ENCODE measurements at regions not wholly inside any gene's neighbourhood (a gene's known extent, or its start where the extent isn't known, plus 50 kb on each side); places are given as distances from the start of the nearest gene placed in this dataset.

DNA sequence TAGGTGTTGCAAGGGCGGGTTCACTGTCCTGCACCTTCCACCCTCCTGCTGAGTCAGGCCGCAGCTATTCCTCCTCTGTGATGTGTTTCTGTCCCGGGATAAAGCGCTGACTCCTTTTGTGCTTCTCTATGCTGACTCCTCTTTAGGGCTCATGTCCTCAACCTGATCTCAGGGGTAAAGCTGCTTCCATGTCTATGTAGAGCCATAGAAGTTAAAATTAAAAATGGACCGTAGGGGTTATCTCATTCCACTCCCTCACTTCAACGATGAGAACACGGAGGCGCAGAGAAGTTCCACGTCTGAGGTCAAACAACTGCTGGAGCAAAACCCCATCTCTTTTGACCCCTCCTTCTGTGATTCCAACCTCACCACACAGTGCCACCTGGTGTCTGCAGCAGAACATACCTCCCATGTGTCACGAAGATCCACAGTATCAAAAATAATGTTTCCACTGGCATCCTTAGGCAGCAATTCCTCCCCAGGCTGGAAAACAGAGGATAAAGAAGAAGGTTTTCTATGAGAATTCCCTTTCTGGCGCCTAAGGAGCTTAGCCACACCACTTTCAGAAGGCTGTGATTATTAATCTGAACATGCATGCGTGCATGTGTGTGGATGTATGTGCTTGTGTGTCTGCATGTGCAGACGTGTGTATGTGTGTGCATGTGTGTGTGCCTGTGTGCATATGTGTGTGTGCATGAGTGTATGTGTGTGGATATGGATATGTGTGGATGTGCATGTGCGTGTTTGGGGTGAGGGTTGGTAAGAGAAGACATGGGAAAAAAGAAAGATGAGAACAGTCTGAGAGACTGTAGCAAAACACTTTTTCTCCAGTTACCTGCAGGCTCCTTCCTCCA lies 81.2 kb upstream of the UCN3 start:
- TF ChIP-seq, protein P1, sequence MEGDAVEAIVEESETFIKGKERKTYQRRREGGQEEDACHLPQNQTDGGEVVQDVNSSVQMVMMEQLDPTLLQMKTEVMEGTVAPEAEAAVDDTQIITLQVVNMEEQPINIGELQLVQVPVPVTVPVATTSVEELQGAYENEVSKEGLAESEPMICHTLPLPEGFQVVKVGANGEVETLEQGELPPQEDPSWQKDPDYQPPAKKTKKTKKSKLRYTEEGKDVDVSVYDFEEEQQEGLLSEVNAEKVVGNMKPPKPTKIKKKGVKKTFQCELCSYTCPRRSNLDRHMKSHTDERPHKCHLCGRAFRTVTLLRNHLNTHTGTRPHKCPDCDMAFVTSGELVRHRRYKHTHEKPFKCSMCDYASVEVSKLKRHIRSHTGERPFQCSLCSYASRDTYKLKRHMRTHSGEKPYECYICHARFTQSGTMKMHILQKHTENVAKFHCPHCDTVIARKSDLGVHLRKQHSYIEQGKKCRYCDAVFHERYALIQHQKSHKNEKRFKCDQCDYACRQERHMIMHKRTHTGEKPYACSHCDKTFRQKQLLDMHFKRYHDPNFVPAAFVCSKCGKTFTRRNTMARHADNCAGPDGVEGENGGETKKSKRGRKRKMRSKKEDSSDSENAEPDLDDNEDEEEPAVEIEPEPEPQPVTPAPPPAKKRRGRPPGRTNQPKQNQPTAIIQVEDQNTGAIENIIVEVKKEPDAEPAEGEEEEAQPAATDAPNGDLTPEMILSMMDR (IDR thresholded peaks at IDR 0.05), result peak; percentile 87

DNA sequence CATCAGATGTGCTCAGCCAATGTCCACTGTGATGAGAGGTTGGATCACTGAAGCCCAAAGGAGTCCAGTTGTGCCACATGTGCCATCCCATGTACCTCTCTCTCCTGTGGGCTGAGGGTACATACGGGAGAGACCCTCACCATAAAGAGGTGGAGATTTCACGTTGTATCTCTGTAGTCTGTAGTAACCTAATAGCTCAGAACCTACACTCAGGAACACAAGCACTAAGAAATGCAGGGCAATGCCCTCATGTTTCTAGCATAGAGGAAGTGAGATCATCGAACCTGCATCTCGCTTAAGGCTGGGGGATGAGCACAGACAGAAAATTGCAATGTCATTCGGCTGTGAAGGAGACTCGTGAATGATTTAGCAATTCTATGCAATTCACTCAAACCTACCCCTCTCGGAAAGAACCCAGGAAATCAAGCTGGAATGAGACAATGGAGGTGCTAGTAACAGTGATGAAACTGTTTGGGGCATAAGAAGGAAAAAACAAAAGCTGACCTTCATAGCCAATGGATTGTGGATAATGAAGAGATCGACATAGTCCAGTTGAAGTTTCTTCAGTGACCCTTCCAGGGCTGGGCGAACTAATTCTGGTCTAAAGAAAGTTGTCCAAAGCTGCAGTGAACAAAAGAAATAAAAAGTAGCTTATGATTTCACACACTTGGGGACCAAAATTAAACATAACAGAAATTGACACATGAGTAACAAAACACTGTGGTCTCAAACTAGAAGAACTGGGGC lies 80.3 kb upstream of the UCN3 start:
- TF ChIP-seq, protein P1 (IDR thresholded peaks at IDR 0.05), result no peak

DNA sequence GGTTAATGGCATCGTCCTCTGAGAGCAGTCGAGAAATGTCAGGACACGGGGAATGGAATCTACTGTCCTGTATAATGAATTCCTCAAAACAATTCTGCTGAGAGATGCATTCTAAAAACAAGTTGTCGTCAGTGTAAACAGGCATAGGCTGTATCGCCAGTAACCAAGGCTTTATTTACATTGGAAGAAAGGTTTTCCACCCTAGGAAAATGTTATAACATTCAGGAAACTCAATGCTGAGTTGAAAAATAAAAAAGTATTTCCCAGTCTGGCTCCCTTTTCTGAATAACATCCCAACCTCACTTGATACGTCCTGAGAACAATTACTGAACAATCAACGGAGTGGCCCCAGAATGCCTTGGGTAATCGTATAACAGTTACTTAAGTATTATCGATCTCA lies 79.6 kb upstream of the UCN3 start:
- TF ChIP-seq, protein P1 (IDR thresholded peaks at IDR 0.05), result no peak

DNA sequence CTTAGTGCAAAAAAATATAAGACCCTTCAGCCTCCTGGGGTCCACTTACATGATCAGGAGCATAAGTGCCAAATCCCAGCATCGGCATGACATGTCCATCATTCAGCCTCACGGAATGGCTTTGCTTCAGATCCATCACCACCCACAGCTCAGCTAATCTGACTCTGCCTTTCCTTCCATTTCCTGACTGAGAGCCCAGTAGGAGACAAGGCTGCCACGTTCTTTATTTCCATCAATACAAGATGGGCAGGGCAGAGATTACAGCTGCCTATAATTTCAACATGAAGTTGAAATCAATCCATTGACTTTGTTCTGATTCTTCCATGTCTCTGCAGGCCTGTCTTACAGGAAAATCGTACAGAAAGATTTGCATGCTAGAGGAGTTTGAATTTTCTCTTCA lies 76.4 kb upstream of the UCN3 start:
- TF ChIP-seq, protein P1 (IDR thresholded peaks at IDR 0.05), result no peak

DNA sequence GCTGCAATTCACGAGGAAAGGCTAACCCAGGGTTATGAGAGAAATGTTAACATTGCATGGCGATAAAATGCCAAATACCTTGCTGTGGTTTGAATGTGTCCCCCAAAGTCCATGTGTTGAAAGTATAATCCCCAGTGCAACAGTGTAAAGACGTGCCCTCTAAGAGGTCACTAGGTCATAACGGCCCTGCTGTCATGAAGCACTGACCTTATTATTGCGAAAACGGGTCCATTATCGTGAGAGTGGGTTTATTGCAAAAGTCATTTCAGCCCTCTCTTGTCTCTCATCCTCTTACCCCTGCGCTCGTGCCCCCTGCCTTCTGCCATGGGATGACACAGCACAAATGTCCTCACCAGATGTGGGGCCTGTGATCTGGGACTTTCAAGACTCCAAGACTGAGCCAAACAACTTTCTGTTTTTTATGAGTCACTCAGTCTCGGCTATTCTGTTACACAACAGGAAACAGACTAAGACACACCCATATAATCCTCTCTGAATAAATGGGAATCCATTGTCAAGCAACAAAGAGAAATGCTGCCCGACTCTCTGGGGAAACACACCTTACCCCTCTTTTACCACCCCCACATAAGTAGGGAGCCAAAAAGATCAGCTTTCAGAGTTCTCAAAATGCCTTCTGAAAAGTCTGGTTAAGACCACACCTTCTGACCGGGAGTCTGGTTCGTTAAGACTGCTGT lies 73.1 kb upstream of the UCN3 start:
- TF ChIP-seq, protein P1 (IDR thresholded peaks at IDR 0.05), result no peak

DNA sequence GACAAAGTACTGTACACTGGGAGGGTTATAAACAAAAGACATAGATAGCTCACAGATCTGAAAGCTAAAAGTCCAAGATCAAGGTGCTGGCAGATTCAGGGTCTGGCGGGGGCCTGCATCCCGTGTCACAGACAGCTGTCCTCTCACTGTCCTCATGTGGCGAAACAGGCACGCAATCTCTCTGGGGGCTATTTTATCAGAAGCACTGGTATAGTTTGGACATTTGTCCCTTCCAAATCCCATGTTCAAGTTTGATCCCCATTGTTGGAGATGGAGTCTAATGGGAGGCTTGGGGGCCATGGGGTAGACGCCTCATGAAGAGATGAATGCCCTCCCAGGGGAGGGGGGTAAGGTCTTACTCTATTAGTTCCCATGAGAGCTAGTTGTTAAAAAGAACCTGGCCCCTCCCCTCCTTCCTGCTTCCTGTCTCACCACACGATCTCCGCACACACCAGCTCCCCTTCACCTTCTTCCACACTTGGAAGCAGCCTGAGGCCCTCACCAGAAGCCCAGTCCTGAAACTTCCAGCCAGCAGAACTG lies 72.5 kb upstream of the UCN3 start:
- TF ChIP-seq, protein P1 (IDR thresholded peaks at IDR 0.05), result no peak
